HG03064 (cell line): ENCODE measurements at regions not wholly inside any gene's neighbourhood (a gene's known extent, or its start where the extent isn't known, plus 50 kb on each side); places are given as distances from the start of the nearest gene placed in this dataset.

Experiments used
- ATAC-seq: cut with Tn5 transposase; IDR thresholded peaks from one replicate; pipeline ENCODE4 v1.9.1; 2021; ENCODE audit warnings: low read depth; ENCODE audit not compliant: unreplicated experiment

DNA sequence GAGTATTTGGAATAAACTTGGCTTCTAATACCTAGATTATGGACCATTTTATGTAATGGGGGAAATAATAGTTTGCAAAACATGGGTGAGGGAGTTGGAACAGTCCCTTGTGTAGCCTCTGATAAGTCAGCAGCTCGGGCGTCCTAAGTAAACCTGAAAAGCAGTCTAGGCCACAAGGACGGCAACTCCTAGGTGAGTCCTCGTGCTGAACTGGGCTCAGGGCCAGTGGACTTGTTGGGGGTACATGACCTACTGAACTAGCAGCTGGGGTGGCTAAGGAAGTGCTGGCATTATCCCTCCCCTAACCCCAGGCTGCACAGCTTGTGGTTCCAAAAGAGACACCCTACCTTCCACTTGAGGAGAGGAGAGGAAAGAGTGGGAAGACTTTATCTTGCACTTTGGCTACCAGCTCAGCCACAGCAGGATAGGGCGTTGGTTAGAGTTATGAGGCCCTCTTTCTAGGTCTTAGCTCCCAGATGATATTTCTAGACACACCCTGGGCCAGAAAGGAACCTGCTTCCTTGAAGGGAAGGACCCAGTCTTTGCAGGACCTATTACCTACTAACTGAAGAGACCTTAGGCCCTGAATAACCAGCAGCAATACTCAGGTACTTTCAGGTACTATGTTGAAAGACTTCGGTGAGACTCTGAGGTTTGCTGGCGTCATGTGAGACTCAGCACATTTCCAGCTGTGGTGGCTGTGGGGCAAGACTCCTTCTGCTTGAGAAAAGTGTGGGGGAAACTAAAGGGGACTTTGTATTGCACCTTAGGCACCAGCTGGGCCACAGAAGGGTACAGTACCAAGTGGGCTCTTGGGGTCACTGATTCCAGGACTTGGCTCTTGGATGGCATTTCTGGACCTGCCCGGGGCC, 71.0 kb downstream of the AQP4 start:
- no peak for ATAC-seq

DNA sequence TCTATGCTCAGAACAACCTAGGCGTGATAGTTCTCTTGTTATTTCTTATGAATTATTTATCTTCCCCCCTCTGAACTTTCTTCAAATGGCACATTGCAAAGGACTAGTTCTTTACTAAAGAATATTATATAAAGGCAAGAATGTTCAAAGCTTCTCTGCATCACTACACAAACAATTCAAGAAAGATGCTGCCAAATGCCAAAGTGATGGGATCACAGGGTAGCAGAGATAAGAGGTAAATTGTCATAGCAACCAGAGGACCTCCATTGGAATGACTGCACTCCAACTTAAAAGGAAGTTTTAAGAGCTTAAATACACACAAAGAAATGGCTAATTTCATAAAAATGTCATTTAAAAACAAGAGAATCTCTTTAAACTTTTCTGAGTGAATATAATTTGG, 72.8 kb downstream of the AQP4 start:
- no peak for ATAC-seq

DNA sequence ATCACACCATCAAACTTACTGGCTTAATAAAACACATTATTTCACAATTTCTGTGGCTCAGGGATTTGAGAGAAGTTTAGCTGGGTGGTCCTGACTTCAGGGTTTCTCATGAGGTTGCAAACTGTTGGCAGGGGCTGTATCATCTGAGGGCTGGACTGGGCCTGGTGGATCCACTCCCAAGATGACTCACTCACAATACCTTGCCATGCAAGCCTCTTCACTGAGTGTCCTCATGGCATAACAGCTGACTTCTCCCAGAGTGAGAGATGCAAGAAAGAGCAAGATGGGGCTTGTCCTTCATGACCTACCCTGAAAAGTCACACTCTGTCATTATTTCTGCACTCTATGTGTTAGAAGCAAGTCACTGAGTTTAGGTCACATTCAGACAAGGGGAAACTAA, 73.8 kb downstream of the AQP4 start:
- no peak for ATAC-seq

DNA sequence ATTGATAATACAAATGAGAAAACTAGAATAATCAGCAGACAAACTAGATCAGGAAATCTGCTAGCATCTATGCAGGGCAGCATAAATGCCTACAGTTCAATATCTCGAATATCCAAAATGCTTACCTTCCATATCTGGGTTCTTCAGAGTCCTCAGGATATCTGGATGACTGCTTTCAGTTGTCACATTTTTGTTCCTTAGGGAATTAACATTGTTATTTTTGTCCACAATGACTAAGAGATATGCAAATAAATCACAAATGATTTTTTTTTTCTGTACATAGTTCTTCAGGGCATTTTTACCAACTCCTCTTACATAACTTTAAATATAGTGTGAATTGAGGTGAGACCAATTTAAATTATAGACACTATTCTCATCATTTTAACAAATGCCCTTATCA, 80.9 kb downstream of the AQP4 start:
- ATAC-seq = no peak

DNA sequence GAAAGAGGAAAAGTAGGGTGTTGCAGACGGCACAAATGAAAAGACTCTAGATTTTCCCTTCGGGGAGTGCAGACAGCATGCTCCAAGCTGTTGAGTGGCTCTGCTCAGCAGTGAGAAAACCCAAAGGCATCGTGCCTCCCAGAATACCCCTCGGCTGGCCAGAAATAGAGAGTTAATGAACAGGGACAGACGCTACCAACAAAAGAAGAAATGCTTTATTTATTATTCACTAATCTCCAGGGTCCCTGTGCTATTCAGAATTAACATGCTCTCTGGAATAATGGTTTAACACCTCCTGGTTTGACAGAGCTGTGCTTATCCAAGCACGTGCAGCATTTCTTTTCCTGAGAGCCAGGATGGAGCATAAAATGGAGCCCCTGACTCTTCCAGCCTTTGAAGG, 82.3 kb downstream of the AQP4 start:
- ATAC-seq = no peak

DNA sequence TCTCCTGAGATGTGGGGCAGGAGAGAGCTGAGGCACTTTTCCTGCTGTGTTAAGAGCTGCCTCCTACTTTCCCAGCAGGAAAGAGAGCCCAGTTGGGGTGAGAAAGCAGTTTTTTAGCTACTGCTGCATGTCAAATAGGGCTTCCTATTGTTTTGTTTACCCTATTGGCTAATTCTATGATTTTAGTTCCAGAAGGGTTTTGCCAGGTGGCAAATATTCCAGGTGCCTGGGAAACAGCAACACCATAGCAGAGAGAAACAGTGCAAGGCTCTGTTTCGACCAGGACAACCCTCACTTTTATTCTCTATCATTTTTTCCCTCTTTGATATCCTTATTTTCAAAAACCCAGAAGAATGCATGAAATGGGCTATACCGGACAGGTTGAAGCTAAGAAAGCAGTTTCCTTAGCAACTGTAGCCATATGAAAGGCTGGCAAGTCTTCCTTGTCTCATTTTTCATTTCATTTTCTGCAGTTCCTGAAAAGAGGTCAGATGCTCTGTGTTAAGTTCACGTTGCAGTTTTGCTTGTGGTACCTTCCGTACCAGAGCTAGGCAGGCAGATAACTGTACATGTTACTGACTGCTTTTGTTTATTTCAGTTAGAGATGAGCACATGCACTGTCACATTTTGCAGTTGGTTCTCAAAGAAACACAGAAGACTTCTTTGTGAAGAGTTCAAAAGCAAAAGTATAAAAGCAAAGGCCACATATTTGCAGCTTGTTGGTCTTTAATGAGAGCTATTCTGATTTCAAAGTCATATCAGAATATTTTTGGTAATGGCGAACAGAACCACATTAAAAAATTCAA, 84.8 kb downstream of the AQP4 start:
- no peak for ATAC-seq

DNA sequence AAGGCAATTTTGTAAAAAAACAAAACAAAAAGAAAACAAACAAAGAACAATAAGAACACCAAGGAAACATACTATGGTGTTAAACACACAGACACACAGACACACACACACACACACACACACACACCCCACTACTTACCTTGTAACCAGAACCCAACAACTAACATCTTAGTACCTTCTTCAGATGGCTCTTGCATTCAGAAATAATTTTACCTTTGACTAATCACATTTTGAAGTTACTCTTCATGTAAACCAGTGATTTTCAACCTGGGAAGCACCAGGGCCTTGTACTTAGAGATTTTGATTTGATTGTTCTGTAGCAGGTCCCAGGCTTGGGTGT, 87.5 kb downstream of the AQP4 start:
- no peak for ATAC-seq

DNA sequence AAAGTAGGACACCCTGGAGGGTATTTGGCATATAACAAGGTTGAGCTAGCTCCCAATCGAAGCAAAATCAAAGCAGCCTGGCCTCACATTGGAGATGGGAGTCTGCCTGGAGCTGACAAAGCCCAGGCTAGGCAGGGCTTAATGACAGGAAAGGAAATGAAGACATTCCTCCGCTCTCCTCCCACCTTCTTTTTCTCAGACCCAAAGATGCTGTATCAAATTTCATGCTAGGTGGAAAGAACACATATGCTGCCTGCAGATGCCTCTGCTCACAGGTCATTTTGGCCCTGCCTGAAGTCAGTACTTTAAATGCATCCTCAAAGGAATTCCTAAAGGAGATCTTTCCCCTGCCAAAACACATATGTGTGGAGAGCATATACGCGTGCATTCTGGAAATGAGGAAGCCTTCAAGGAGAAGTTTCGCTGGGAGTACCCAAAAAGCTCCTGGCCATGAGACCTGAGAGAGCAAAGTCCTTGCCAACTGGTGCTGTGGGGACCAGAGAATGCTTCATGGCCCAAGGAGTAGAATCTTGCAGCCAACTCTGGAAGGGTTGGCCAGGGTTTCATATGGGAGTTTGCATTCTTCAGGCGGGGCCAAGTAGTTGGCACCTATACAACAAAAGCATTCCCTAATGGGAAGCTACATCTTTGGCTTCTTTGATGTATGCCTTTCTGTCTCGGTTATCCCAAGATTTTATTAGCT, 88.0 kb downstream of the AQP4 start:
- no peak for ATAC-seq

DNA sequence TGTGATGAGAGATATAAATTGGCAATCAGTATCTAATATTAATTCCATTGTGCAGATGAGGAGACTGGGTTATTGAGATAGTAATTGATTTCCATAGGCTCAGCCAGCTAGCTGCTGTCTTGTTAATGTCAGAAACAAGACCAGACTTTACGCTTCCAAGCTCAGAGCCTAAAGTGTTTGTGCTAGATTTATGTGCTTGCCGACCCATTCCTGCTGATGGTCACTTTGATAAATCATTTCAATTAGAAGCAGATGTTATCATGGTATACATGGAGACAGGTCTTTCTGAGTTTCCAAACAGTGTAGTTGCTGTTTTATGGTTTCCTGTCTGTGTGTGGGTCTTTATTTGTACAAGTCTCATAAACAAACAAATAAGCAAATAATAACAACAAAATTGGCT, 92.8 kb downstream of the AQP4 start:
- no peak for ATAC-seq

DNA sequence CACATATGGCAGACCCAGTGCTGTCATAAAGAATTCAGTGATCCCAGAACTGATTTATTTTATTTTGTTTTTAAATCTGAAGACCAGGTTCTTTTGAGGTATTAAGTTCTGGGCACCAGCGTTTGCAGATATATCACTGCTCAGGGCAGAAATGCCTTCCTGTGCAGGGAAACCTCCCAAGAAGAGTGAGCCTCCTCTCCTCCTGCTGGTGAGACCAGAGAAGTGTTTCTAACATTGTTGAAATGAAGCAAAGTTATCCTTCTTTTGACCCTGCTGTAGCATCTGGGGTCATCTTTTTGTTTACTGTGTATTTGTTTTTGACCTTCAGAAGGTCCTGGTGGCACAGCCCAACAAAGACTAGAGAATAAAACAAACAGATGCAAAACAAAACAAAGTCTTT, 94.0 kb downstream of the AQP4 start:
- no peak for ATAC-seq

DNA sequence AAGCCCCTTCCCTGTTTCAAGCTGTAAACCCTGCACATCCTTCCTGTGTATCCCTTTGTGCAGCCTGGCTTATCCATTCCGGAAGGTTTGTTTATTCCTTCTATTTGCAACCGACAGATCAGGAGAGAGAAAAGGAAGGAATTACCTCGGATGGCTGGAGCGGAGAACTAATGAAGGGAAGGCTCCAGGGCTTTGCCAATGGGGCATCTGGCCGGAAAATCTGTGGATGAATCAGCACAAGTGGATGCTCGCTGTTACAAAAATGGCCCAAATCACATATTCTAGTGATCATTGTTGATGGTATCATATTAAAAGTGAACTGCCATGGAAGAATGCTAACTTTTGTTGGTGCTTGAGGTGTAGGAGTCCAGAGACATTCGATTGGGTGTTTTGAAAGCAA, 97.1 kb downstream of the AQP4 start:
- no peak for ATAC-seq

DNA sequence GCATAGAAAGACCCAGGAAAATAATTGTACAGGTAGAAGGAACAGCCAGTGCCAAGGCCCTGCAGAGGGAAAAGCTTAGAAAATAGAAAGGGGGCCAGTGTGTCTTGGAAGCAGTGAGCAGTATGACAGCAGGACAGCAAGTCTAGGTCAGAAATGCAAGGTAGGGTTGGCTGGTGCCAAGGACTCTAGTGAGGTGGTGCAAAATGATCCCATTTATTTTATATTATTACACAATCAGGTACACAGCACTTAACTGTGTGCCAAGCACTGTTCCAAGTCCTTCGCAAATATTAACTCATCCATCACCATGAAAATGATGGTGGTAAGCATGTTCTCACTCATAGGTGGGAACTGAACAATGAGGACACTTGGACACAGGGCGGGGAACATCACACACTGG, 100.0 kb downstream of the AQP4 start:
- ATAC-seq = no peak

DNA sequence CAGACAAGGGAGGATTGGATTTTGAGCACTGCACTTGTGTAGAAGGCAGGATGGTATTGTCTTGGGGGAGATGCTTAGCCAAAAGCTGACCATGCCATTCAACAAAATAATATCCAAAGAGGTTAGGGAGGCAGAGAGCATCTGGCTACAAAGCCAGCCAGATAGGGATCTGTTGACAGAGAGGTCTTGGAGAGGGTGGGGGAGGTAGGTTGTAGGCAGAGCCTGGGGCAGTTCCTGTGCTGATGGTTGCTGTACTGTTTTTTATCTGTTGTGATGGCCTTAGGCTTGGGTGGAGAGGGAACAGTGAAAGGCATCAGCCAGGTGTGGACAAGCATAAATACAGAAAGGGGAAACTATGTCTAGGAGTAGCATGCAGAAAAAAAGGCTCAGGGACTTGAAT, 100.9 kb downstream of the AQP4 start:
- no peak for ATAC-seq

DNA sequence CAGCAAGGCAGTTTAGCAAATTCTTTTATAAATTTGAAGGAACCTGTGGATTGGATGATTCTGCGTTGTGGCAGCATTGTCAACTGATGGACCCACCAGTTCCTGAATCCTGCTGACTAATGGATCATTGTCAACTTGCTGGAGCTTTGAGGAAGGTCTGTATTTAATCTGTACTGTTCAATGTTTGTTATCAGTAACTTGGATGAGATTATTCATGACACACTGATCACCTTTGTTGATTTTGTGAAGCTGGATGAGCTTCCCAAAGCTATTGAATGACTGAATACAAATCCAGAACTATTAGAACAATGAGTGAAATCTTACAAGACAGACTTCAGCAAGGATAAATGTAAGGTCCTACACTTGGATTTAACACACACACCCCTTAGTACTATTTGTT, 101.3 kb downstream of the AQP4 start:
- ATAC-seq = no peak

DNA sequence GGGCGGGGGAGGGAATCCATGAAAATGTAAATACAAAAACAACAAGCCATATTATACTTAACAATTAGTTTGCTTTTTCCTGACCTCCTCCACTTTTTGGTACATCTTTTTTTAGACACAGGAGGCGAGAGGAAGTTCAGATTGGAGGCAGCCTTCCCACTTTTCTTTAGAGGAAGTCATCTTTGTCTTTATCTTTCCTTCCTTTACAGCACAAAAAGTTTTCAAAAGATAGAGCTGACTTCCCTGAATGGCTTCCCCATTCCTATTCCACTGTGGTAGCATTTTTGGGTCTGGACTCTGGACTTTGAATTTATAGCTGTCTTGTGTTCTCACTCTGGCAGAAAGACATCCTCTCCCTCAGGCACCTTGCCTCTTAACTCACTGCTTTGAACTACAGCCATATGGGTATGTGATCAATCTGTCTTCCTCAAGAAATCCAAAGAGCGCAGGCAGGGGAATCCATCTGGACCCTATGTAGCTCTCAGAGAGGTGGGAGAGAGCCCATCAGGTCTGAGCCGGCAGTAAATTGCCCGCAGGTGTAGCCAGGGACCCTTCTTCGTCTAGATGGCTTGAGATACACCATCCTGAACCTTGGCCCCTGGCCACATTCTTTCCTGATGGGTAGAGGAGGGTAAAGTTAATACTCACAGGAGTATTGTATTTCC, 101.9 kb downstream of the AQP4 start:
- ATAC-seq = no peak

DNA sequence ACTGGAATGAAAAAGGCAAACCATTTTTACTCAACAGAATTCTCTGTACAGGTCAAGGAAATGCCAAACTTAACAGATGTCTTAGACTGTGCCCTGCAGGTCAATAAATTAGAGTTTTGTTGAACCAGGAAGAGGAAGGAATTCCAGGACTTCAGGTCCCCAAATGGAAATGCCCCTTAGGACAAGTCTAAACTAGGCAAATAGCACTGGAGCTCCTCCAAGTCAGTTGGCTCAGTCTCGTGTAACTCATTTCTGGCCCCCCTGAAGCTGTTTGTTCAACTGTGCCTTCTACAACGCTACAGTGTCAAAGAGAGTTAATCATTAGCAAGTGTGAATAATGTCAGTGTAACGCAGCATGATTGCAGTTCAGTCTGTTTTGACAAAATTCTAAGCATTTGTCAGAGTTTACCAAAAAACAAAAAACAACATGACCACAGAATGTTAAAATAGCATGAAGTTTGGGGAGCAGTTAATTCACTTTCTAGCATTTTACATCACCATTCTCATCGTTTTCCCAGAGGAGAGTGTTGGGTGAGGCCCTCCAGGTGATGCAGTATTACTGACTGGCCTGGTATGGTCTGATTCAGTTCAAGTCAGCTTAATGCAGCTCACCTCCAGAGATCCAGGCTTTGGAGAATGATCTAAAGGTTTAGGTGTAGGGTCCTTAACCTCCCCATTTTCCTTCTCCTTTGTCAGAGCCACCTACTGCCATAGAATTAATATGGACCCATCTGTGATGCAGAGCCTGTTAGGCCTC, 108.1 kb downstream of the AQP4 start:
- no peak for ATAC-seq

DNA sequence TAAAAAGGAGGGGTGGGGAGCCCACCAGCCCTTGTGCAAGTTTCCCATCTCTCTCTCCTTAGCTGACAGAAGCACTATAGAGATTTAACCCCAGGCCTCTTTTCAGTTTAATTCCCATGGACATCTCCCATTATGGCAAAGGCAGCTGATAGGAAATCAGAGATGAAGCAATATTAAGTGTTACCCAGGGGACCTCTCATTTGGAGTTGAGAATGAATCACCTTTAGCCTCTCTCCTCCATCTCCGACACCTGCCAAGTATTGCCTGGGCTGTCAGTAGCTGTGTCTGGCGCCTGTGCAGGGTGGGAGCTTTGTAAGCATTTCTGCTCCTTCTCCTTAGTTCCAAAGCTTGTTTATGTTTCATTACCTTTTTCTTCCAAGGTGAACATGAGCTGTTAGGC, 109.0 kb downstream of the AQP4 start:
- ATAC-seq = no peak

DNA sequence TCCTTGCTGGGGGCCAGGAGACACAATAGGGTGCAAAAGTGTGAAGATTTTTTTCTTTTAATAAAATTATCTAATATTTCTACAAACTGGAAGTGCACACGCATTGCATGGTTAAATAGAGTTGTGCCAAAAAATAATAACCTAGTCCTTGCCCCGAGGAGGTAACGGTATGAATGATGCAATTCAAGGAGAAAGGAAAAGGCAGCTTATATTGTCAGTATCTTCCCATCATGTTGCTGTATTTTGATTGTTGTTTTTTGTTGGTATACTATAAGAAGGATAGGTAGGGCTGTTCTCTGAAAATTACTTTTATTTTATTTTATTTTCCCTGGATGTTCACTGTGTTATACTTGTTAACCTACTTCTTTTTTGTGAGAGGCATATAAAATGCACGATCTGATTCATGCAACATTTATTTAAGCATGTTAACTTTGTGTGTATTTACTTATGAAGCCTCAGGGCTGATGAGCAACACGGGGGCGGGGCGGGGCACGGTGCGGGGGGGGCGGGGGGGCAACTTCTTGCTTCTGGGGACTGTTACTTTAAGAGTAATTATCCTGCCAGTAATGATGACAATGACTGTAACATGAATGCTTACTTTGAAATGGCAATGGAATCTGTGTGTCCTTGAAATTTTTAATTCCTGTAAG, 118.6 kb downstream of the AQP4 start:
- ATAC-seq = no peak

DNA sequence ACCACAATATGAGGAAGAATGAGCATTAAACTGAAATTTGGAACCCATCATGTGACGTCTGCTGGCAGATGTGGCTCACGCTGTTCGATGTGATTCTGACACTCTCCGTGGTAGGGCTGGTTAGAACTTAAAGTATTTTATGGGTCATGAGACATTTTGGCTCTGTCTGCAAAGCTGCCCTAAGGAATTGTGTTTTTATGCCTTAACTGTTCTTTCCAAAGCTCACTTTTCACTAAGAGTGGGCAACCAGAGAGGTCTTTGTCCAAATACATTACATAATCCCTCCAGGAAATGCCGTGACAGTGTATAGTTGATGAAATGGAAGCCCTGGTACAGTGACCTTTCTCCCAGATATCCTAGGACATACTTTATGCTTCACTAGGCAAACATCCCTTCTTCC, 119.1 kb downstream of the AQP4 start:
- ATAC-seq = no peak
